ENCODE measurements at regions not wholly inside any gene's neighbourhood (a gene's known extent, or its start where the extent isn't known, plus 50 kb on each side); places are given as distances from the start of the nearest gene placed in this dataset.

- DNase-seq: no peak
Measured at GRCh38 chr17:72511242-72511641, 390.4 kb downstream of the SOX9 start.

- DNase-seq: no peak
Measured at GRCh38 chr17:72511874-72512273, 391.1 kb downstream of the SOX9 start.

- DNase-seq: no peak
Measured at GRCh38 chr17:72512649-72513556, 392.1 kb downstream of the SOX9 start.

- no peak for DNase-seq
Measured at GRCh38 chr17:72514321-72514861, 393.6 kb downstream of the SOX9 start.

GRCh38 chr17:72514891-72515290 is 394.1 kb downstream of the SOX9 start:
- DNase-seq: no peak

- DNase-seq: no peak
Measured at GRCh38 chr17:72515291-72516065, 394.7 kb downstream of the SOX9 start.

GRCh38 chr17:72516772-72517399 is 396.1 kb downstream of the SOX9 start:
- no peak for DNase-seq

- DNase-seq: no peak
Measured at GRCh38 chr17:72517413-72518158, 396.8 kb downstream of the SOX9 start.

- DNase-seq: no peak
Measured at GRCh38 chr17:72518159-72518732, 397.4 kb downstream of the SOX9 start.

- DNase-seq: no peak
Measured at GRCh38 chr17:72518753-72519597, 398.2 kb downstream of the SOX9 start.

GRCh38 chr17:72519598-72519936 is 398.7 kb downstream of the SOX9 start:
- DNase-seq: no peak

GRCh38 chr17:72520665-72521303 is 400.0 kb downstream of the SOX9 start:
- DNase-seq: no peak

GRCh38 chr17:72523491-72523890 is 402.7 kb downstream of the SOX9 start:
- DNase-seq: no peak

- no peak for DNase-seq
Measured at GRCh38 chr17:72525225-72526015, 404.6 kb downstream of the SOX9 start.

- DNase-seq: no peak
Measured at GRCh38 chr17:72526769-72527168, 405.9 kb downstream of the SOX9 start.

- DNase-seq: no peak
Measured at GRCh38 chr17:72527789-72528188, 407.0 kb downstream of the SOX9 start.

- no peak for DNase-seq
Measured at GRCh38 chr17:72528683-72529082, 407.9 kb downstream of the SOX9 start.

GRCh38 chr17:72529386-72529785 is 408.6 kb downstream of the SOX9 start:
- no peak for DNase-seq

- no peak for DNase-seq
Measured at GRCh38 chr17:72530454-72530853, 409.6 kb downstream of the SOX9 start.

GRCh38 chr17:72531729-72532128 is 410.9 kb downstream of the SOX9 start:
- DNase-seq: no peak

Measured in effector CD4-positive, alpha-beta T cell (primary cell).